T47D (cell line): ENCODE measurements at regions not wholly inside any gene's neighbourhood (a gene's known extent, or its start where the extent isn't known, plus 50 kb on each side); places are given as distances from the start of the nearest gene placed in this dataset.

Experiments used
- DNase-seq, 2 experiments: peaks; one replicate each; pipeline versions ENCODE4 v3.0.0 to v3.0.0-alpha.2; 2011 to 2012; ENCODE audit warnings: low read depth in 1 of 2, low spot score in 1 of 2
- JUND ChIP-seq: IDR thresholded peaks from 2 replicates; pipeline ENCODE4 v1.6.1; 2012; ENCODE audit warnings: low read depth
- in situ Hi-C: cut with HindIII; loops from 2 replicates; pipeline ENCODE4 v1.10.0; 2016; ENCODE audit warnings: low sequenced_read_pairs, low pct_unique_long_range_greater_than_20kb

GRCh38 chr11:89119426-89119825 is 53.6 kb upstream of the GRM5 start:
- no peak for TF ChIP-seq JUND
- in situ Hi-C loops: no loop called here
- no peak for DNase-seq

- TF ChIP-seq JUND: no peak
- DNase-seq: peak in 1 of 2 experiments; percentile 21
- in situ Hi-C loops: no loop called here
Observed at GRCh38 chr11:89125298-89125697, 52.4 kb upstream of the TYR start.
